K562 (cell line): ENCODE measurements at regions not wholly inside any gene's neighbourhood (a gene's known extent, or its start where the extent isn't known, plus 50 kb on each side); places are given as distances from the start of the nearest gene placed in this dataset.

Experiments used
- ARID1B ChIP-seq: fragments of 450-650 bp; IDR thresholded peaks from 2 replicates; pipeline ENCODE4 v1.6.1; 2016; ENCODE audit warnings: antibody characterized with exemption, mild to moderate bottlenecking, inconsistent platforms
- CBX5 ChIP-seq: IDR thresholded peaks from 2 replicates; pipeline ENCODE4 v1.6.1; 2014; ENCODE audit warnings: low read depth, borderline replicate concordance
- CTBP1 ChIP-seq: fragments of 450-650 bp; IDR thresholded peaks from 2 replicates; pipeline ENCODE4 v1.6.1; 2016; ENCODE audit warnings: borderline replicate concordance
- CXXC5 ChIP-seq: fragments of 250-450 bp; sonication (Bioruptor Pico); IDR thresholded peaks from 2 replicates; pipeline ENCODE4 v1.8.0; 2022; ENCODE audit warnings: inconsistent platforms, mild to moderate bottlenecking, moderate library complexity
- ELF4 ChIP-seq: fragments of 450-650 bp; formaldehyde crosslinking; IDR thresholded peaks from 2 replicates; pipeline ENCODE4 v1.4.0; 2022; ENCODE audit warnings: missing genetic modification characterization
- HDAC6 ChIP-seq: IDR thresholded peaks from 2 replicates; pipeline ENCODE4 v1.6.1; 2012; ENCODE audit warnings: low read depth, mild to moderate bottlenecking, control low read depth, inconsistent platforms, low read length, moderate library complexity
- HMGXB4 ChIP-seq: sonication (generic); formaldehyde crosslinking; IDR thresholded peaks from 2 replicates; pipeline ENCODE4 v1.8.1; 2023; ENCODE audit warnings: mild to moderate bottlenecking, missing genetic modification reagents
- HNRNPK ChIP-seq: fragments of 200-400 bp; formaldehyde crosslinking; IDR thresholded peaks from one replicate; pipeline ENCODE4 v1.6.1; 2018; ENCODE audit warnings: mild to moderate bottlenecking, low read depth, low read length; ENCODE audit not compliant: poor library complexity, severe bottlenecking
- MTA2 ChIP-seq: fragments of 450-650 bp; IDR thresholded peaks from 2 replicates; pipeline ENCODE4 v1.6.1; 2016; ENCODE audit warnings: low read depth
- MYBL2 ChIP-seq, 2 experiments: fragments of 450-650 bp in 1 of 2; sonication (generic) in 1 of 2; formaldehyde crosslinking in 1 of 2; IDR thresholded peaks; 2 replicates each; pipeline versions ENCODE4 v1.6.1 to v1.8.1; 2017 to 2022; ENCODE audit warnings: borderline replicate concordance in 1 of 2, inconsistent platforms in 1 of 2, low read depth in 1 of 2, mild to moderate bottlenecking in 1 of 2, missing genetic modification reagents in 1 of 2, moderate library complexity in 1 of 2
- NELFE ChIP-seq: IDR thresholded peaks from 2 replicates; pipeline ENCODE4 v1.6.1; 2011; ENCODE audit warnings: mild to moderate bottlenecking; ENCODE audit not compliant: insufficient read depth, insufficient read length
- PKNOX1 ChIP-seq: fragments of 450-650 bp; IDR thresholded peaks from 2 replicates; pipeline ENCODE4 v1.6.1; 2016
- RFX7 ChIP-seq: fragments of 250-450 bp; sonication (Bioruptor Pico); IDR thresholded peaks from 2 replicates; pipeline ENCODE4 v1.5.1; 2021; ENCODE audit warnings: mild to moderate bottlenecking
- SP2 ChIP-seq: IDR thresholded peaks from 2 replicates; pipeline ENCODE4 v1.6.1; 2011; ENCODE audit warnings: mild to moderate bottlenecking, low read depth, low read length, moderate library complexity; ENCODE audit not compliant: poor library complexity, severe bottlenecking; ENCODE audit errors: extremely low read depth
- TAF15 ChIP-seq: fragments of 200-400 bp; formaldehyde crosslinking; IDR thresholded peaks from 2 replicates; pipeline ENCODE4 v1.6.1; 2017; ENCODE audit warnings: mild to moderate bottlenecking, low read depth, low read length, moderate library complexity
- XRCC4 ChIP-seq: IDR thresholded peaks from one replicate; pipeline ENCODE4 v1.6.1; 2011; ENCODE audit not compliant: insufficient read depth, insufficient read length; ENCODE audit errors: extremely low read depth
- ZBED1 ChIP-seq: IDR thresholded peaks from 2 replicates; pipeline ENCODE4 v1.6.1; 2014
- ZNF184 ChIP-seq: sonication (generic); formaldehyde crosslinking; IDR thresholded peaks from 2 replicates; pipeline ENCODE4 v1.5.0; 2020; ENCODE audit warnings: missing genetic modification reagents
- ZNF311 ChIP-seq: fragments of 250-450 bp; sonication (Bioruptor Pico); IDR thresholded peaks from 2 replicates; pipeline ENCODE4 v1.4.0; 2020; ENCODE audit warnings: mild to moderate bottlenecking, moderate library complexity
- ZNF592 ChIP-seq: fragments of 450-650 bp; IDR thresholded peaks from 2 replicates; pipeline ENCODE4 v1.6.1; 2017; ENCODE audit warnings: antibody characterized with exemption, mild to moderate bottlenecking

- TF ChIP-seq ZNF592 (peak; percentile 83; the same call in 1 of the 2 replicates), ELF4 (CRISPR knock-in tag) (no peak), ZNF184 (no peak), HMGXB4 (CRISPR knock-in tag) (peak; percentile 64; the same call in 1 of the 2 replicates), XRCC4 (no peak), CTBP1 (peak; percentile 88), CBX5 (no peak), SP2 (no peak), HNRNPK (no peak), CXXC5 (CRISPR knock-in tag) (peak; percentile 86; the same call in 1 of the 2 replicates), PKNOX1 (0 out of 2 replicates have a peak, but pooled peaks have one; percentile 8), MTA2 (0 out of 2 replicates have a peak, but pooled peaks have one; percentile 9), ZNF311 (CRISPR knock-in tag) (no peak), TAF15 (no peak), MYBL2 (IDR thresholded peaks at IDR 0.05; ENCODE audit: low read depth) (no peak; the same call in 1 of the 2 replicates), MYBL2 (CRISPR knock-in tag; IDR thresholded peaks at IDR 0.05; ENCODE audit: borderline replicate concordance) (no peak), HDAC6 (no peak), RFX7 (no peak), ARID1B (no peak; the same call in 1 of the 2 replicates), NELFE (no peak), ZBED1 (no peak)
Measured at GRCh38 chr6:27091661-27092315, 155.7 kb upstream of the PRSS16 start (continued).
